Stimulated activated CD4-positive, alpha-beta T cell treated with anti-CD3 and anti-CD28 coated beads, Interleukin-2, amount 100 ng/mL, for 48 hours (primary cell): ENCODE measurements at regions not wholly inside any gene's neighbourhood (a gene's known extent, or its start where the extent isn't known, plus 50 kb on each side); places are given as distances from the start of the nearest gene placed in this dataset.
"Not testable (repeated sequence)": the region's sequence is repeated elsewhere in the genome, so short reads cannot be mapped to it uniquely, and the experiment has no call there.

Source experiments
- DNase-seq, 2 donors: peaks; one replicate each; pipeline ENCODE4 v3.0.0-alpha.2; 2020

DNA sequence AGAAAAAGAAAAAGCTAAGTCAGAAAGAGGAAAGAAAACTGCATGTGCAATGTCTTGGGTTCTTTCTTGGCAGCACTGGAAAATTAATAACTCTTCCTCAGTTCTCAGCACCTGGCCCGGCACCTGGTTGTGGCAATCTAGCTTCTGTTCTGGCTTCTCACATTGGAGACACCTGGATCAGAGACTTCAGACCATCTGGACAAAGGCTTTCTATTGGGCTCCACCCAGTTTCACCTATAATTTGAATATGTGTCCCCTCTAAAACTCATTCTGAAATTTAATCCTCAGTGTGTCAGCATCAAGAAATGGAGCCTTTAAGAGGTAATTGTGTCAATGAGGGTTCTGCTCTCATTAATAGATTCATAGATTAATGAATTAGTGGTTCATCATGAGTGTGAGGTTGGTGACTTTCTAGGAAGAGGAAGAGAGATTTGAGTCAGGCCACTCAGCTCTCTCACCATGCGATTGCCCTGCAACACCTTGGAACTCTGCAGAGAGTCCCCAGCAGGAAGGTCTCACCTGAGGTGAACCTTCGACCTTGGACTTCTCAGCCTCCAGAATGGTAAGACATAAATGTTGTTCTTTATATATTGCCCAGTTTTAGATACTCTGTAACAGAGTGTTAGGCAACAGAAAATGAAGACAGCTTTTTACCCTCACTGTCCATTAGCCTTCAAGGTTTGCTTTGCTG is 679.9 kb downstream of the NTRK3 start:
- no peak for DNase-seq

DNA sequence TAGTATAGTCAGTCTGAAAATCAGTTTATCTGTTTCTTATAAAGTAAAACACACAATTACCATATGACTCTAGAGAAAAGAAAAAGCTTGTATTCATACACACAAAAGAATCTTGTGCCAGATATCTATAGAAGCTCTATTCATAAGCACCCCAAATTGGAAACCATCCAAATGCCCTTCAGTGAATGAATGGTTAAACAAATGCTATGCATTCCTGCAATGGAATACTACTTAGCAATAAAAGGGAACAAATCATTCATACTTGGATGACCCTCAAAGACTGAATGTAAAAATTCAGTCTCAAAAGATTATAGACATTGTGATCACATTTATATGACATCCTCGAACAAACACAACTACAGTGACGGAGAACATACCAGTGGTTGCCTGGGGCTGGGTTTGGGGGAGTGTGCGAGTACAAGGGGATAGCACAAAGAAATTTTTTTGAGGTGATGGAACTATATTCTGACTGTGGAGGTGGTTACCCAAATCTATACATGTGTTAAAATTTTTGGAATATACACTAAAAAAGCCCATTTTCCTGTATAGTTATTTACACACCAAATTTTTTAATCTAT is 680.6 kb downstream of the NTRK3 start:
- DNase-seq: no peak

DNA sequence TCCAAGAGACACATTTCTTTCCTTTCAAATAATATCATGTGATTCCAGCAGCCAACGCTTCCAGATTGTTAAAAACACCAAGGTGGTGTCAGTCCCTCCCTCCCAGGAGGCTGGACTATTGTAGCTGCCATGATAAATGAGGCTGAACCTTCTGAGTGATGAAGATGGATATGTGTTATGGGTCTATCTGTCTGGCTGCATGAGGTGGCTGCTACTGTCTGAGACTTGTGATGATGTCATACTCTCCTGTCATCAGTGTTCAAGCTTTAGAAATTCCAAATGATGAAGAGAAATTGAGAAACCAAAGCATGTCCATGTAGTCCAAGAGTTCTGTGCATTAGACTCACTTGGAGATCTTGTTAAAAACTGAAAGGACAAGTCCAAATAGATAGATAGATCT is 683.0 kb downstream of the NTRK3 start:
- DNase-seq: no peak

DNA sequence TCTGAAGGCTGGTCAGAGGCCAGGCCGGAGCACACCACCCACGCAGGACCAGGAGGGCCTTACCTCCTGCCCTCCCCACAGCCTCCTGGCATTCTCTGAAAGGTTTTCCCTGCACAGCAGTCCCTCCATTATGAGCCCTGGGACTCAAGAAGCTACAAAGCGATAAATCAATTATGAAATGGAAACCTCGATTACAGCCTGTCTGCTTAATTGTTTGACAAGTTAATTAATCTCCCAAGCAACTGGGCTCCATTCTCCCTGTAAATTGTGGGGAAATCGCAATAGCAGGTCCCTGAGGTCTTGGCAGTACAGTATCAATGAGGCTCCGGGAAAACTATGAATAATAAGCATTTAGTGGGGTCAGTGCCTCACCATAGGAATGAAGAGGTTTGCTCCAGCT is 683.5 kb downstream of the NTRK3 start:
- DNase-seq: no peak

DNA sequence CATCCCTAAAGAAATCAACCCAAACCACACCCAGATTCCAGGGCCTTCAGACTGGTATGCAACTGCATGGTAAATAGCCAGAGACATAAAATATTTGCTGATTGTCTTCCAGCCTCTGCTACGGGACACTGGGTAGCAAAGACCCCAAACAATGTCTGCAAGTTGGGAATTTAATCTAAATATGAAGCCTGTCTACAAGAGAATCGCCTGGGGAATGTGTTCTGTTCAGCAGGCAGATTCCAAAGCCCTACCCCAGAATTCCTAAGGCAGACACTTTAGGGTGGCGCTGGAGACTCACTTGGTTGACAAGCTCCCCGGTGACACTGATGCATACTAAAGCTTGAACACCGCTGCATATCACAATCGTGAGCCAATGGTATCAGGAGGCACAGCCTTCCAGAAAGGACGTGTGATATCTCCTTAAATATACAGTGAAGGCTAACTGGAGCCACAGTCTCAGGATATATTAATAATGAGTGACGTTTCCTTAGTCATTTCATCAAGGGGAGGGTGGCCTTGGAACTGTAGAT is 684.1 kb downstream of the NTRK3 start:
- no peak for DNase-seq

DNA sequence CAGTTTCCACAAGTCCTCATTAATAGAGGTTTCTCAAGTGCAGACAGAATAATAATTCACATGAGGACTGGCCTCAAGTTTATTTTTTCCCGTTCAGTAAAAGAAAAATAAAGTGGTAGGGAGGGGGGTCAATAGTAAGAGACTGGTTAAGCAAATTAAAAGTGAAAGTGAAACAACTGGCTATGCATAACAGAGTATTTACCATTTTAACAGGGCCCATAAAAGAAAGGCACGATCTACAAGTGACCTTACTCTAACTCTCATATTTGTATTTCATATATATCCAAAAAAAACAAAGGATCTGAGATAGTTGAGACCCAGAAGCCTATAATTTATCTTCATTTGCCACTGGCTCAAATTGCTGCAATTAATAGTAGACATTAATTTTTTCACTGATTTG is 686.3 kb downstream of the NTRK3 start:
- no peak for DNase-seq

DNA sequence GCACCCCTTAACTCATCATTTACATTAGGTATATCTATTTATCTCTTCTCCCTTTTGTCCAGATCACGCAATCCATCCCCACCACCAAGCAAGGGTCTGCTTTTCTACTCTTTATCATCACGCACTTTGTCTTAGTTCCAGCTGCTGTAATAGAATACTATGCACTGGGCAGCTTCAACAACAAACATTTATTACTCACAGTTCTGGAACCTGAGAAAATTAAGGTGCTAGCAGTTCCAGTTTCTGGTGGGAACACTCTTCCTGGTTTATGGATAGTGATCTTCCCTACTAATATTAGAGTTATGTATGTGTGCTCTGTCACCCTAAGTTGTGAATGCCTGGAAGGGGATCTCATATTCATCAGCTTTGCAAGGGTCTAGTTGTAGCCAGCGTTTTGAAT is 687.0 kb downstream of the NTRK3 start:
- no peak for DNase-seq

DNA sequence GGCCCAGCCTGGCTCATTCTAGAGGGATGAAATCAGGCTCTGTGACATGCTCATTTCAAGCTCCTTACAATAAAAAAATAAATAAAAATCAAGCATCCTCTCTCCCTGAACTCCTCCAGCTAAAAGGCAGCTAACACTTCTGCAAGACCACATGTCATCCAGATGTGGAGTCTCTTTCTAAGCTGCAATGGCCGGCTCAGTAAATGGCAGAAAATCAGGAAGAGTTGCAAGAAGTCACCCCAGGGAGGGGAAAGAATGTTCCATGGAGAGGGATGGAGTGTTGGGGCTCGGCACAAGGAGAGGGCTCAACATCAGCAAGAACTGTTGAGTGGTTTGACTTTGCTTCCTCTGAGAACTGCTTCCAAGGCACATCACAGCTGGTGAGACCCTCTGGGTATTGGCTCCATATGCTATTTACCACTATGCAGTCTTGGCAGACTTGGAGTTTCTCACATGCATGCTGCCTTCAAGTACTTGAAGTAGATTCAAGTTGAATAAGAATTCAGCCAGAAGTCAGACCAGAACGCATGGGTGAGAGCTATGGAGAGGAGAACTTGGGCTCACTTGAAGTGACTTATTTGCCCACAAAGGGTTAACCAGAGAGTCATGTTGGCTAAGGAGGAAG is 689.0 kb downstream of the NTRK3 start:
- DNase-seq: no peak

DNA sequence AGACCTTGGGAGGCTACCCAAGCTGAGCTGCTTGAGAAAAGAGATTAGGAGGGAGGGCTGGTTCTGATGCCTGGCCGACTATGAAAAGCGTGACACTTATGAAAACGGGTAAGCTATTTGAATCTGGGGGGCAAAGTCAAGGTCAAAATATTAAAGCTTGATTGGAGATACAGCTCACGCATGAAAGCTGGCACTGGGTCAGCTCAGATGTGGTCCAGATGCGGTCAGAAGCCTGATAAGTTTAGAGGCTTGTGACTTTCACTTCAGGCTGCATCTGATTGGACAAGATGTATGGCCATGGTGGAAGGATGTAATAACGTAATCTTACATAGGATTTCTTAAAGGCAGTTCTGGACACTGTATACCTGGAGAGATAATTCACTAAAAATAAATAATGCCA is 690.3 kb downstream of the NTRK3 start:
- no peak for DNase-seq

DNA sequence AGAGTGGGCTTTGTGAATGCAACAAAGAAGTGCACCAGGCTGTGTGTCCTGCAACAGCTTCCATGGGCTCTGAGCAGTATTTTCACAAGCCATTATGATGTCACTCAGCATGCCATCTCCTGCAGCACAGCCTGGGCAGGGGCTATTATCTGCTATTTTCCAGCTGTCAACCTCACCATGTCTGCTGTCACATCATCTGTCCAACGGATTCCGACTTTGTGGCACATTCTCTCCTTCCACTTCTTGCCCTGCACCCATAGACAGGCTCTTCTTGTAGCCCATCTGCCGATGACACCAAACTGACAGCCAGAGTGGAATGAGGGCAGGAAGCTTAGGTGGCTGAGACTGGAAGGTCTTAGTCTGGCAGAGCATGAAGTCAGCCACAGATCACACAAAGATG is 691.9 kb downstream of the NTRK3 start:
- DNase-seq: no peak

DNA sequence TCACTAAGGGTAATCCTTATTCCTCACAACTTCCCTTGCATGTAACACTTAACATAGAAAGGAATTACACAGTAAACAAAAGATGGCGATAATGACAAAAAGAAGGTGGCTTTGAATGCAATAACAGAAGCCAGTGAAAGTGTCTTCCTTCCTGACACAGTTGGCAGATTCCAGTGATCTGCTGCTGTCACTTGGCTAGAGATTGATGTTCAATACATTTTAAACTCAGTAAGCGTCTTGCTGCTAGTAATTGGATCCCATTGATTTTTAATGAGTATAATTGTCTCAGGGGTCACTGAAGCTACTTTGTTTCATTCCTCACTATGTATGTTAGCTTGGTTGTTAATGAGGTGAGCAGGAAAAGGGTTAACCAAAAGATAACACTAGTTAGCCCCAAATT is 692.7 kb downstream of the NTRK3 start:
- DNase-seq: no peak

DNA sequence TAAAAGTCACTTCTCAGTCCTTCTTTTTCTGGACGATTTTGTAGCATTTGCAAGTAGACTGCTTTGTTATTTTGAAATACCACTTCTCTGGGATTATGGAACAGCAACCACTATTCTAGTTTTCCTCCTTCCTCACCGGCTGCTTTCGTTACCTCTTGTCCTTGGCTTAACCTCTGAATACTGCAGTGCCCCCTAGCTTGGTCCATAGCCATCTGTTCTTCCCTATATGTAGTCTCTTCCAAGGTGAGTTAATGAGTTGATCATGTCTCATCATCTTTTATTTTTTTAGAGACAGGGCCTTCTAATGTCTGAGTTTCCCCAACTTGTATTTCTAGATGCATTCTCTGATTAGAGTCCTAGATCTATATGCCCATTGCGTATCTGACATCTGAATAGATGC is 694.3 kb downstream of the NTRK3 start:
- no peak for DNase-seq

DNA sequence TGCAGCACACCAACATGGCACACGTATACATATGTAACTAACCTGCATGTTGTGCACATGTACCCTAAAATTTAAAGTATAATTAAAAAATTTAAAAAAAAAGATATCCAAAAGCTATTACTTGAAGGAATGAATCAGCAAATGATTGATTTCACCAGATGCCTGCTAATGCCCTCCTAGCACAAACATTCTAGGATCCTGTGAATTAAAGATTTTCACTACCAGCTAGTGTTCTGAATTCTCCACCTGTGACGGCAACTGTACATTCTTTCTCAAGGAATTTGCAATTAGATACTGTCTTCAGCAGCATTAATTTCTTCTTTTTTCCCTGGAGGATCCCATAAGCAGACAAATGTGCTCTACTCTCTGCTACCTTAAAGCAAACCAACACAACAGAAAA is 694.9 kb downstream of the NTRK3 start:
- no peak for DNase-seq

DNA sequence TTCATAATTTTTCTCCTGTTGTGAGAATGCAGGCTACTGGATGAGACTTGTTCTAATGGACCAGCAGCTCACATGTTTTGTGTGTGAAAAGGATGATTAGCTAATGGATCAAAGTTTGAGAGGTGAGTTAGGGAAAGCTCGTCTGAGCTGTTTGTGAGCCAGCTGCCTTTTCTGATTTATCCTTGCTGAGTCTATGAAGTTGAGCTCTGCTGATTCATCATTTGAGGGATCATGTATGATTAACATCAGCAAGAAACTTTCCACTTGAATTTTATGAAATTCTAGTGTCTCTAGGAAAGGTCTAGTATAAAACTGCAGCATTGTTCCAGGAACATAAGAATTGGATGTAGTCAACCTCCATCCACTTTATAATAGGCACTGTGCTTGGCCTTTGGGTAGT is 698.7 kb downstream of the NTRK3 start:
- no peak for DNase-seq

DNA sequence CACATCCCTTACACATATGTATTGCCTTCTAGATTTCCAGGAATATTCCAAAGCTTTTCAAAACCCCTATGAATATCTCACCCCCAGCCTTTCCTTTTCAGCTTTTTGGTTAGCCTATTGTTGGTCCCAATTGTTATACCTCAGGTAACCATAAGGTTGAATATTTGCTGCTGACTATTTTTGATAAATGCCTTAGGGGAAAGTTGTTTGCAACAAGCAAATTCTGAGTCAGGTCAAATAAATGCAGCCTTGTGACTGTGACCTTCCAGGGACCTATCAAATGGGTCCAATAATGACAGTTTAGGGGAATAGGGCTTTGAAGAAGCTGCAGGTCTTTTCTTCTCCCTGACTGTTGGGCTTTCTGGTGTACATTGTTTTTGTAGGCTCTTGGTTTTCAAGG is 699.7 kb downstream of the NTRK3 start:
- no peak for DNase-seq

DNA sequence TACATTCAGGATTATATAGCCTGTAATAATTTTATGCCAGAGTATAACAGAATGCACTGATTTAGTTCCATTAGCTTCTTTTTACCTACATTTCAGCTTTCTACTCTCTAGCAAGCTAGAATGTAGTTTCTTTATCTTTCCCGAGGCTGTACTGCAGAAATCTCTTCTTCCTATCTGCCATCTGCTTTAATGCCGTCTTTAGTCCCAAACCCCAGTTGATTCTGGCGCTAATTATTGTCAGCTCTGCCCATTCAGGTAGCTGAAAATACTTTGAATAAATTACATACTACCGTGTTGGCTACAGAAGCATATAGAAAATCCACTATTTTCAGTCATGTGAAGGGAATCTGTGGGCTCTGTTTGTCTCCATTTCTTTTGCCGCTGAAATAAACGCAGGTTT is 706.7 kb downstream of the NTRK3 start:
- no peak for DNase-seq

DNA sequence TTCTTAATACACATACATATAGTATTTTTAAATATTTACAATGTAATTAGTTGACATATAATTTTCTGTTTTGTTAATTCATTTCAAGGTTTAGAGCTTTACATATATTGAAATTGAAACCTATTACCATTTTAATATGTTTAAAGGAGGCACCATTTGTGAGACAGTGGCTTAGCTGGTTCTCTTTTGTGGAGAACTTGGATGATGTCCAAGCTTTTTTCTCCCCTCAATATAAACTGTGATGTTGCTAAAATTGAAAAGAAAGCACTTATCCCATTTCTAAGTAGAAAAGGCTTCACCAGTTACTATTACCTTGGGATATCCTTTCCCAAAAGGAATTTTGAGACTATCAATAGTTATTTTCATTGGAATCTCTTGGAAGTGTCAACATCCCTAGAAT is 707.2 kb downstream of the NTRK3 start:
- no peak for DNase-seq

DNA sequence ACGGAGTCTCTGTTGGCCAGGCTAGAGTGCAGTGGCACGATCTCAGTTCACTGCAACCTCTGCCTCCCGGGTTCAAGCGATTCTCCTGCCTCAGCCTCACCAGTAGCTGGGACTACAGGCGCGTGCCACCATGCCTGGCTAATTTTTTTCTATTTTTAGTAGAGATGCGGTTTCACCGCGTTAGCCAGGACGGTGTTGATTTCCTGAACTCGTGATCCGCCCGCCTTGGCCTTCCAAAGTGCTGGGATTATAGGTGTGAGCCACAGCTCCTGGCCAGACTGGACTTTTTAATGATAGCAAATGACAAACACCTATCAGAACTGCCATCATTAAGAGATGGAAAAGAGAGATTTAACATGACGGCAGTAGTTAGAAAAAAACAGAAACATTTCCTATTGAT is 707.9 kb downstream of the NTRK3 start:
- DNase-seq: not testable (repeated sequence)

DNA sequence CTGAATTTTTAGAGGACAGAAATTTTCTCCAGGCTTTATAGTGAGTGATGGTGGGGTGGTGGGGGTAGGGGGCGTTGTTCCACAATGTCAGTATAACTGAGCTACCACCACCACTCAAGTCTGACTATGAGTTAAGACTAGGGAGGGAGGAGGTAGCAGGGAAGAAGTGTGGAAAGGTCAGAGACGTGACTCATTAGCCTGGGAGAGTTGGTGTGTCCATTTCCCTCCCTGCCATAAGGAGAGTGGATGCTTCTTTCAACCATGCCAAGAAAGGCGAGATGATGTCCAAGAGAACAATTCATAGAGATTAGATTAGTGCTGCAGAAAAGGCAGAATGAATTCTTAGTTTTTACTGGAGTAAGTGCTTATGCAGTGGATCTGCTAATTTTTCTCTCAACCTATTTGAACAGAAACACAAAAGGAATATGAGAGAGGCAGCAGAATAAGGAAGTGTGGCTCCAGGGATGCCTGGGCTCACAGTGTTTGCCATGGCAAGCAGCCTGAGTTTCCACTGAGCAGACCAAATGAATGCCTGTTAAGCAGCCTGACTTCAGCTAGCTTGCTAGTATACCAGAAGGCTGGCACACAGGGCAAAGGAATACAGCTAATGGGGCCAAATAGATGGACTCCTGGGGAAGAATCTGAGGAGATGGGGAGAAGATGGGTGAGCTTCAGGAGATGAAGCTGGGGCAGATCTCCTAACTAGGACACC is 708.9 kb downstream of the NTRK3 start:
- DNase-seq: no peak

DNA sequence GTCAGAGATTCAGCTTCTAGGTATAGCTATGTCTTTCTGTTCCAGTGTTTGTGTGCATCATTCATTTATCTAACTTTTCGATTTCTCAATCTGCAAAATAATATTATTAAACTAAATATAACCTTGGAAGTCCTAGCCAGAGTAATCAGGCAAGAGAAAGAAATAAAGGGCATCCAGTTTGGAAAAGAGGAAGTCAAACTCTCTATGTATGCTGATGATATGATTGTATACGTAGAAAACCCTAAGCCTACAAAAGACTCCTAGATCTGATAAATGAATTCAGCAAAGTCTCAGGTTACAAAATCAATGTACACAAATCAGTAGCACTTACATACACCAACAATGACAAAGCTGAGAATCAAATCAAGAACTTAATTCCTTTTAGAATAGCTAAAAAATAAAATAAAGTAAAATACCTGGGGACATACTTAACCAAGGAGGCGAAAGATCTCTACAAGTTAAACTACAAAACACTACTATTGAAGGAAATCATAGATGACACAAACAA is 718.2 kb downstream of the NTRK3 start:
- no peak for DNase-seq

DNA sequence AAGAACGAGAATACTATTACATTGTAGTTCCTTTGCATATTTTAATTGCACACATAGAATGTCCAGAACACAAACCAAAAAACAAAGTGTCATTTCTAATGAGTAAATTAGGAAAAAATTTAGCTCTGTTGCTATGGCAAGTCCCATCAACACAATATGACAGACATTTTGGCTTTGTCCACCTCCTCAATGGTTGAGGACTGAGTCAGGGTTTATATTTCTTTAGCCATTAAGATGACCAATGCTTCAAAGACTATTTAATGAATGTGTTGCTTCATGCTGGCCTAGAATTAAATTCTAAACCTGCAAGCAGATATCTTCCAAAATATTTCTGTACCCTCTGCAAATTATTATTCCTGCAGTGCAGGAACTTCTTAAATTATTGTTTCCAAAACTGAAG is 719.2 kb downstream of the NTRK3 start:
- DNase-seq: no peak

DNA sequence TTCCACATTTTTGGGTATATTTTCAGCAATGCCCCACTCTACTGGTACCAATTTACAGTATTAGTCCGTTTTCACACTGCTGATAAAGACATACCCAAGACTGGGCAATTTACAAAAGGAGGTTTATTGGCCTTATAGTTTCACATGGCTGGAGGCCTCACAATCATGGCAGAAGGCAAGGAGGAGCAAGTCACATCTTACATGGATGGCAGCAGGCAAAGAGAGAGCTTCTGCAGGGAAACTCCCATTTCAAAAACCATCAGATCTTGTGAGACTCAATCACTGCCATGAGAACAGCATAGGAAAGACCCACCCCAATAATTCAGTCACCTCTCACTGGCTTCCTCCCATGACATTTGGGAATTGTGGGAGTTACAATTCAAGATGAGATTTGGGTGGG is 722.9 kb downstream of the NTRK3 start:
- DNase-seq: not testable (repeated sequence)

DNA sequence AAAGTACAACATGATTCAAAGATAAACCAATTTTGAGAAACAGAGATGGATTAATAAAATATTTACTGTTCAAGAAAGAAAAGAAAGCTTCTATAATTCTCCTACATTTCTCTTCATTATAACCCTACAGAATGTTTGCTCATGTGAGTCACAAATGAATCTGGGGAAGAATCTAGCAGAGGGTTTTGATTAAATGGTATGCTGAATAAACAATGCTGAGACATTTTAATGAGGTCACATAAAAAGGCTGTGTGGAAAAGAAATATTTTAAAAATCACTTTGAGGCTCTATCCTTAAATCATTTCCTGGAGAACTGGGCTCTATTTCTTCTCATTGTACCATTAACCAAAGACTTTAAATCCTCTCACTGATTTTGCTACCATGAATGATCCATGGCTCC is 727.7 kb downstream of the NTRK3 start:
- no peak for DNase-seq

DNA sequence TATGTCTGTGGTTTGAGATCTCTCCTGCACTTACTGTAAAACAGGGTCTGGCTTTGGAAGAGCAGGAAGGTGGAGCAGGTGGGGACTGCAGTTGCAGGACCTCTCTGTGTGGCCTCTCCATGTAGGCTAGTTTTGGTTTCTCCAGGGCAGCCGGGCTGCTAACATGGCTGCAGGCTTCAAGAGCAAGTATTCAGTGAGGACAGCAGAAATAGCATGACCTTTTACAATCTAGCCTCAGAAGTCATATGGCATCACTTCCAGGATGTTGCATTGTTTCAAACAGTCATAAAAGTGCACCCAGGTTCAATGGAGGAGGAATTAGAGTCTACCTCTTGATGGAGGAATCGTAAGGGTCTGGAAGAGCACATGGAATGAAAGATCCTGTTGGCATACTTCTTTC is 728.7 kb downstream of the NTRK3 start:
- no peak for DNase-seq
